ENCODE measurements at regions not wholly inside any gene's neighbourhood (a gene's known extent, or its start where the extent isn't known, plus 50 kb on each side); places are given as distances from the start of the nearest gene placed in this dataset.

DNA sequence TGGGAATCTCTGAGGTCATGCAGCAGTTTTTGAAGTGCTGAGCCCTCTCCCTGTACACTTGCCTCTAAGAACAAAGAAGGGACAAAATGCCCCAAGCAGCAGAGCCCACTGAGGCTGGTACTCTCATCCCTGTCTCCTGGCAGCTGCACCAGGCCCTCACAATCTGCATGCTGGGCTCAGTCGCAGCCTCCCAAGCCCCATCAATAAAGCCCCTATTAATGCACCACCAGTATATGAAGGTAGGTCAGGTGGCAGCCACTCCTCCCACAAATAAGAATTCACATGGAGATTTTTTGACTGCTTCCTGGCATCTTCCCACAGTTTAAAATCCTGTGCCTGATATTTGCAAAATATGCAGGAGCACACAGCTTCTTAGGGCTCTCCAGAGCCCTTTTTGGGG, 181.2 kb upstream of the PALMD start:
- FAIRE-seq (no peak), DNase-seq (ENCODE audit: low read depth in 1 of 2, low spot score in 2 of 2) (no peak)
- H2BK15ac ChIP-seq (ENCODE audit: low read length): no peak overlapping the region
- H2BK12ac ChIP-seq (ENCODE audit: low read depth, low read length): no peak overlapping the region
- no peaks in the 10 kb centered on the region for H3K9me3 ChIP-seq (ENCODE audit: insufficient read depth in 2 of 2, low read depth in 1 of 2, low read length in 1 of 2)
- no peak overlapping the region for H2BK120ac ChIP-seq (replicated peaks; ENCODE audit: low read depth, low read length)
- H2BK20ac ChIP-seq (ENCODE audit: low read length): no peak overlapping the region
- no peak overlapping the region for H3K14ac ChIP-seq (ENCODE audit: insufficient read length)
- no peak overlapping the region for H3K4me3 ChIP-seq (ENCODE audit: extremely low read depth in 1 of 4, insufficient read depth in 2 of 4, low read depth in 3 of 4, low read length in 4 of 4)
- H3K79me1 ChIP-seq (ENCODE audit: low read depth, low read length): no peaks in the 10 kb centered on the region
- no peak overlapping the region for H4K5ac ChIP-seq (ENCODE audit: insufficient read length, low read depth, low read length)
- H3K23ac ChIP-seq (ENCODE audit: insufficient read length): no peak overlapping the region
- H2AFZ ChIP-seq (ENCODE audit: low read length): no peak overlapping the region
- POLR2A ChIA-PET (ENCODE audit: partially characterized antibody): no interaction called here
- no peak overlapping the region for H2BK5ac ChIP-seq (ENCODE audit: low read depth, low read length)
- no peaks in the 10 kb centered on the region for H3K23me2 ChIP-seq (ENCODE audit: low read depth, low read length)
- no peak overlapping the region for H3K4me2 ChIP-seq (ENCODE audit: insufficient read depth in 1 of 2, low read depth in 2 of 2, low read length in 2 of 2)
- CTCF ChIA-PET (ENCODE audit: partially characterized antibody): interaction anchor here (0.9 to 1.0 kb wide), 2 partner anchors 16 to 17 kb away, joined by 3 to 4 read pairs; no protein-coding TSS in a partner anchor
- no peaks in the 10 kb centered on the region for H3K36me3 ChIP-seq (ENCODE audit: control insufficient read depth in 2 of 4, insufficient read depth in 4 of 4, low read length in 3 of 4)
- no peak overlapping the region for H3K9ac ChIP-seq (replicated peaks in 1 of 4; ENCODE audit: extremely low read depth in 1 of 4, low read depth in 3 of 4, low read length in 3 of 4)
- no peak overlapping the region for H3K18ac ChIP-seq (ENCODE audit: extremely low read depth, low read length)
- H3K79me2 ChIP-seq (ENCODE audit: control insufficient read depth in 1 of 2, insufficient read depth in 2 of 2, low read length in 2 of 2): no peaks in the 10 kb centered on the region
- H4K20me1 ChIP-seq (replicated peaks in 1 of 2; ENCODE audit: control insufficient read depth in 1 of 2, insufficient read depth in 2 of 2, low read length in 2 of 2): no peaks in the 10 kb centered on the region
- no peak overlapping the region for H4K8ac ChIP-seq (ENCODE audit: extremely low read depth, insufficient read depth, low read length)
- H3K4me1 ChIP-seq (replicated peaks in 1 of 4; ENCODE audit: control insufficient read depth in 3 of 4, insufficient read depth in 4 of 4, low read length in 3 of 4): no peaks in the 10 kb centered on the region
- no peaks in the 10 kb centered on the region for H3K27me3 ChIP-seq (replicated peaks in 1 of 4; ENCODE audit: control insufficient read depth in 3 of 4, extremely low read depth in 1 of 4, insufficient read depth in 3 of 4, low read length in 3 of 4)
- H2AK5ac ChIP-seq (ENCODE audit: low read depth, low read length): no peak overlapping the region
- H3K27ac ChIP-seq (ENCODE audit: low read depth, low read length): no peak overlapping the region
- 92% methylated on average over 1 of the region's 1 CpG; no CpG with 5 or more reads in 1 of the 2 experiments for WGBS, 2 experiments (ENCODE audit: extremely low coverage in 1 of 2, insufficient coverage in 1 of 2, insufficient read length in 1 of 2, insufficient replicate concordance in 2 of 2, low coverage in 1 of 2, low lambda C conversion rate in 2 of 2, missing lambda C conversion rate in 1 of 2)
- no peak overlapping the region for H4K91ac ChIP-seq (replicated peaks; ENCODE audit: insufficient read length, low read length)
- no peak overlapping the region for H3K4ac ChIP-seq (replicated peaks; ENCODE audit: insufficient read length, low read depth, low read length)
- H3K56ac ChIP-seq (replicated peaks; ENCODE audit: insufficient read length, low read depth, low read length): no peak overlapping the region
- no peak for TF ChIP-seq TCF12 (IDR thresholded peaks at IDR 0.05; ENCODE audit: low read depth, low read length)
